ENCODE measurements at regions not wholly inside any gene's neighbourhood (a gene's known extent, or its start where the extent isn't known, plus 50 kb on each side); places are given as distances from the start of the nearest gene placed in this dataset.

DNA sequence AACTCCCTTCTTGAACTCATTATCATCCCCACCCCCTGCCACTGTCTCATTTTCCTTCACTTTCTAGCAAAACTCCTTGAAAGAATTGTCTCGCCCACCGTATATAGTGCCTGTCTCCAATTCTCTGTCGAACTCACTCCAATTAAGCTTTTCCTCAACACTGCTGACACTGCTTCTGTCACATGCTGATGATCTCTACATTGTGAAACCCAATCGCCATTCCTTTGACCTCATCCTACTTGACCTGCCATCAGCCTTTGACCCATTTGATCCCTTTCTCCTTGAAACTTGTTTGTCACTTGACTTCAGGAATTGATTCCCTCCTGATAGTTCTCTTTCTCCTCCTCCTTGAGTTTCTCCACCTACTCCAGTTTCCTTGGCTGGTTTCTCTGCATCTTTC, 54.8 kb downstream of the CCDC71L start:
- DNase-seq (ENCODE audit: low read depth) = no peak
- TF ChIP-seq, protein P1, sequence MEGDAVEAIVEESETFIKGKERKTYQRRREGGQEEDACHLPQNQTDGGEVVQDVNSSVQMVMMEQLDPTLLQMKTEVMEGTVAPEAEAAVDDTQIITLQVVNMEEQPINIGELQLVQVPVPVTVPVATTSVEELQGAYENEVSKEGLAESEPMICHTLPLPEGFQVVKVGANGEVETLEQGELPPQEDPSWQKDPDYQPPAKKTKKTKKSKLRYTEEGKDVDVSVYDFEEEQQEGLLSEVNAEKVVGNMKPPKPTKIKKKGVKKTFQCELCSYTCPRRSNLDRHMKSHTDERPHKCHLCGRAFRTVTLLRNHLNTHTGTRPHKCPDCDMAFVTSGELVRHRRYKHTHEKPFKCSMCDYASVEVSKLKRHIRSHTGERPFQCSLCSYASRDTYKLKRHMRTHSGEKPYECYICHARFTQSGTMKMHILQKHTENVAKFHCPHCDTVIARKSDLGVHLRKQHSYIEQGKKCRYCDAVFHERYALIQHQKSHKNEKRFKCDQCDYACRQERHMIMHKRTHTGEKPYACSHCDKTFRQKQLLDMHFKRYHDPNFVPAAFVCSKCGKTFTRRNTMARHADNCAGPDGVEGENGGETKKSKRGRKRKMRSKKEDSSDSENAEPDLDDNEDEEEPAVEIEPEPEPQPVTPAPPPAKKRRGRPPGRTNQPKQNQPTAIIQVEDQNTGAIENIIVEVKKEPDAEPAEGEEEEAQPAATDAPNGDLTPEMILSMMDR (IDR thresholded peaks at IDR 0.05; ENCODE audit: low read depth, low read length, missing control alignments) = no peak
- H3K4me3 ChIP-seq (ENCODE audit: low read depth, low read length) = no peak overlapping the region

DNA sequence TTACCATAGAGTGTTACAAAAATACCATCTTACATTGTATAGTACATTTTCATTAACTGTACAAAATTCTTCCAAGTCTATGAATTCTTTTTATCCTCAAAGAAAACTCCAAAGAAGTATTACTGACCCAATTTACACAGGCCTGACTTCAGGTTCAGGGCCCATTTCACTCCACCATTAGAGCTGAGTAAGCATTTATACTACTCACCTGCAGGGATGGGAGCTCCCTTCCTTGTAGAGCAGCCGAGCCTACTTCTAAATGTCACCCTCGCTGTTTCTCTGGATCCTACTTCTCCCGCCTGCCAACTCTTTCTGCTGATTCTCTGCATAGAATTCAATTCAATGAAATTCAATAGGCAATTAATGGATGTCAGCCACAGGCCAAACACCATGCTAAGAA, 56.0 kb downstream of the CCDC71L start:
- no peak for DNase-seq (ENCODE audit: low read depth)
- TF ChIP-seq, protein P1 (IDR thresholded peaks at IDR 0.05; ENCODE audit: low read depth, low read length, missing control alignments) = no peak
- no peak overlapping the region for H3K4me3 ChIP-seq (ENCODE audit: low read depth, low read length)

DNA sequence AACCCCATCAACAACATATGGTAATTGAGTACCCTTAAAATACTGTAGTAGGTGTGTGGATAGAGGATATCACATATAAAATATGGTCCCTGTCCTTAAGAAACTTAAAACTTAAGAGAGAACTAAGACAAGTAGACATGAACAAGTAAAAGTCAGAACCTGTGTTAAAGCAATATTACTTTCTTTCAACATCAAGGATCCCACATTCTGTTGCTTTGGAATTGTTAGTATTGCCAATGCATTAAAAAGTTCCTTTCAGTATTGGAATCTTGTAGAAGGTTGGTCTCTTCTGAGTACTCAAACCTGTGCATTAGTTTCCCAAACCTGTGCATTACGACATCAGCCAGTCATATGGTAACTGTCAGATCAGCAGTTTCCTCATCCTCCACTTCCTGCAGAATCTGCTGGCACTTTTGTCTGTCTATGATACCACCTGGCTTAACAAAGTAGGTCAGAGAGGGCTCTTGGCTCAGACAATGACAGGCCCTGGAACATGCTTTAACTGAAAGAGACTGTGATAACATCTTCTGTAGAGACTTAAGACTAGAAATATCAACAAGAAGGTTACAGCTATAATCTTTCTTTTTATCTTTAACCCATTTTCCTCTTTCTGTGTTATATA, 56.5 kb downstream of the CCDC71L start:
- H3K4me3 ChIP-seq (ENCODE audit: low read depth, low read length) = no peak overlapping the region
- DNase-seq (ENCODE audit: low read depth) = no peak
- TF ChIP-seq, protein P1 (IDR thresholded peaks at IDR 0.05; ENCODE audit: low read depth, low read length, missing control alignments) = no peak

DNA sequence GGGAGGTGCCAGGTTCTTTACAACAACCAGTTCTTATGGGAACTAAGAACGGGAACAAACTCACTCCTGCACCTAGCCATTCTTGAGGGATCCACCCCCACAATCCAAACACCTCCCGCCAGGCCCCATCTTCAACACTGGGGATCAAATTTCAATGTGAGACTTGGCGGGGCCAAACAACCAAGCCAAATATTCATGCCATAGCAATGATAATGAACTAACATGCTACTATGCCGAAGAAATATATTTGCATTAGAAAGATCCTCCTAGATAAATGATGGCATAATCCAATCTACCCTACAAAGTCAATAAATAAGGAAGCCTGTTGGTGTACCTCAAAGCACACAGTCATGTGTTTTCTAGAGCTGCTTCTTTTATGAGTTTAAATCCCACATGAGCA, 57.6 kb downstream of the CCDC71L start:
- no peak for DNase-seq (ENCODE audit: low read depth)
- TF ChIP-seq, protein P1 (IDR thresholded peaks at IDR 0.05; ENCODE audit: low read depth, low read length, missing control alignments) = no peak
- H3K4me3 ChIP-seq (ENCODE audit: low read depth, low read length) = no peak overlapping the region

DNA sequence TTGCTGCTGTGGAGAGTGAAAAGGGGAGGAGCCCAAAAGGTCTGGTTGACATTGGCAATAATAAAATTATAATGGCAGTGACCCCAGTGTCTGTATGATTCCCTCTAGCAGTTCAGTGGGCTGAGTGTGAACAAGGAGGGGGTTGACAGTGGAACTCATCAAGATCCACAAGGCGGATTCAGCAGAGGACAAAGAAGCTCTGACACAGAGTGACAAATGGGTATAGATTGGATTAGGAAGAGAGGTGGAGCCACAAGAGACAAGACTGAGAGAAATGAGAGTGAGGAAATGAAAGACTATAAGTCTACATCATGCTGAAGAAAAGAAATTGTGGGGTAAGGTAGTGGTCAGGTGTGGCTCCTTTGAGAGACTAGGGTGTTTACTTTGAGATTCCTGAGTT, 58.9 kb downstream of the CCDC71L start:
- no peak overlapping the region for H3K4me3 ChIP-seq (ENCODE audit: low read depth, low read length)
- DNase-seq (ENCODE audit: low read depth) = no peak
- TF ChIP-seq, protein P1 (IDR thresholded peaks at IDR 0.05; ENCODE audit: low read depth, low read length, missing control alignments) = no peak

DNA sequence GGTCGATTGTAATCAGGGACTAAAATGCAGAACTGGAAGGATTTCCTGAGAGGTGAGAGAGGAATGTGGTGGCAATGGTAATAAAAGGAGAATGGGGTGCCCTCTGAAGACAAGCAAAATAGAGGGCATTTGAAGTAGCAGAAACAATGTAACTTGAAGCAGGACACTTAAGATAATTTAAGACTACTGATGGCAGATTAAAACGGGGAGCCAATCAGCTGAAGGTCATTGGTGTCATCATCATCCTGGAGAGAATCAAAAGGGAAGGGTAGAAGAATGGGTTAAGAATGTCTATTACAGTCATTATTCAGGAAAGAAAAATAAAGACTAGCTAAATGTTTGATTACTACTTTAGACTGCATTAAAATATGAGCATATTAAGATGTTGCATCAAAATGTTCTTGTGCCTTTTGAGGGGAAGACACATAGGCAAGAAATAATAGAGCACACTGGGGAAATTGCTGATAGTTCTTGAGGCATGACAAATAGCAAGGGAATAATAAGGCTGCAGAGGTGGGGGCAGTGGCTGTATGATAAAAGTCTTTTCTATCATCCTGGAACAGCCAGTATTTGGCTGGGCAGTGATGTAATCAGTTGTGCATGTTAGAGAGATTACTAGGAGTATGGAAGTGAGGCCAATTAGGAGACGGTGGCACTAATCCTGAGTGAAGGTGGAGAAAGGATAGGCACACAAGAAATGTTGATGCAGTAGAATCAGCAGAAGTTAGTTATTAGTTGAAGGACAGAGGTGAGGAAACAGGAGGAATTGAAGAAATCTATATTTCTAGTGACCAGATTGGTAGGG, 60.2 kb downstream of the CCDC71L start:
- no peak overlapping the region for H3K4me3 ChIP-seq (ENCODE audit: low read depth, low read length)
- TF ChIP-seq, protein P1 (IDR thresholded peaks at IDR 0.05; ENCODE audit: low read depth, low read length, missing control alignments) = no peak
- DNase-seq (ENCODE audit: low read depth) = no peak

DNA sequence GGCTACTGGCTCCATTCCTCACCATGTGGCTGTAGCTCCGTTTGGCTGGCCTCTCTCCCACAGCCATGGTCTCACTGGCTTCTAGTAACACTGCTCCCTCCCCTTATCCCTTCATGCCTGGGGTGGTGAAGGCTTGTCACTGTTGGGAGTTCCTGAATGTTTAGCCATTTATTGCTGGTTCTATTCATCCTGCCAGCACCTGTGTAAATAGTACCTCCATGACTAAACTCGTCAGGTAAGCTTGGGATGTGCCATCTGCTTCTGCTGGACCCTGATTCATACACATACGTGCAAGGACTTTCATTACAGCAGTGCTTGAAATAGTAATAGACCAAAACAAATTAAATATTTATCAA, 61.6 kb downstream of the CCDC71L start:
- TF ChIP-seq, protein P1 (IDR thresholded peaks at IDR 0.05; ENCODE audit: low read depth, low read length, missing control alignments) = no peak
- no peak overlapping the region for H3K4me3 ChIP-seq (ENCODE audit: low read depth, low read length)
- DNase-seq (ENCODE audit: low read depth) = no peak
